ENCODE measurements at regions not wholly inside any gene's neighbourhood (a gene's known extent, or its start where the extent isn't known, plus 50 kb on each side); places are given as distances from the start of the nearest gene placed in this dataset.

GRCh38 chr6:80503660-80504059 lies 397.2 kb downstream of the BCKDHB start:
- Histone ChIP-seq H3K27me3 (ENCODE audit: insufficient read depth, low read depth, low read length) (no peaks in the 10 kb centered on the region), H3K9ac (ENCODE audit: low read length) (no peak overlapping the region), H3K27ac (ENCODE audit: low read length) (no peak overlapping the region), H3K9me2 (ENCODE audit: insufficient read depth, low read length) (no peaks in the 10 kb centered on the region), H3K9me3 (ENCODE audit: low read length) (no peaks in the 10 kb centered on the region), H2AFZ (ENCODE audit: low read depth, low read length) (no peak overlapping the region), H3K36me3 (ENCODE audit: insufficient read depth, low read length) (no peaks in the 10 kb centered on the region), H4K20me1 (ENCODE audit: insufficient read depth) (no peaks in the 10 kb centered on the region), H3K4me2 (ENCODE audit: low read length) (no peak overlapping the region), H3K4me3 (ENCODE audit: low read length) (no peak overlapping the region), H3F3A (ENCODE audit: insufficient read depth, low read length, poor library complexity, severe bottlenecking) (no peaks in the 10 kb centered on the region), H3K79me2 (replicated peaks; ENCODE audit: insufficient read depth, low read length) (no peaks in the 10 kb centered on the region)
- TF ChIP-seq RAD21 (conservative IDR thresholded peaks at IDR 0.05) (no peak), EZH2 (IDR thresholded peaks at IDR 0.05; ENCODE audit: borderline replicate concordance, insufficient read depth, low read length, poor library complexity, severe bottlenecking) (no peak), EP300 (conservative IDR thresholded peaks at IDR 0.05; ENCODE audit: poor library complexity, severe bottlenecking) (no peak)
- TF ChIP-seq, protein P1, sequence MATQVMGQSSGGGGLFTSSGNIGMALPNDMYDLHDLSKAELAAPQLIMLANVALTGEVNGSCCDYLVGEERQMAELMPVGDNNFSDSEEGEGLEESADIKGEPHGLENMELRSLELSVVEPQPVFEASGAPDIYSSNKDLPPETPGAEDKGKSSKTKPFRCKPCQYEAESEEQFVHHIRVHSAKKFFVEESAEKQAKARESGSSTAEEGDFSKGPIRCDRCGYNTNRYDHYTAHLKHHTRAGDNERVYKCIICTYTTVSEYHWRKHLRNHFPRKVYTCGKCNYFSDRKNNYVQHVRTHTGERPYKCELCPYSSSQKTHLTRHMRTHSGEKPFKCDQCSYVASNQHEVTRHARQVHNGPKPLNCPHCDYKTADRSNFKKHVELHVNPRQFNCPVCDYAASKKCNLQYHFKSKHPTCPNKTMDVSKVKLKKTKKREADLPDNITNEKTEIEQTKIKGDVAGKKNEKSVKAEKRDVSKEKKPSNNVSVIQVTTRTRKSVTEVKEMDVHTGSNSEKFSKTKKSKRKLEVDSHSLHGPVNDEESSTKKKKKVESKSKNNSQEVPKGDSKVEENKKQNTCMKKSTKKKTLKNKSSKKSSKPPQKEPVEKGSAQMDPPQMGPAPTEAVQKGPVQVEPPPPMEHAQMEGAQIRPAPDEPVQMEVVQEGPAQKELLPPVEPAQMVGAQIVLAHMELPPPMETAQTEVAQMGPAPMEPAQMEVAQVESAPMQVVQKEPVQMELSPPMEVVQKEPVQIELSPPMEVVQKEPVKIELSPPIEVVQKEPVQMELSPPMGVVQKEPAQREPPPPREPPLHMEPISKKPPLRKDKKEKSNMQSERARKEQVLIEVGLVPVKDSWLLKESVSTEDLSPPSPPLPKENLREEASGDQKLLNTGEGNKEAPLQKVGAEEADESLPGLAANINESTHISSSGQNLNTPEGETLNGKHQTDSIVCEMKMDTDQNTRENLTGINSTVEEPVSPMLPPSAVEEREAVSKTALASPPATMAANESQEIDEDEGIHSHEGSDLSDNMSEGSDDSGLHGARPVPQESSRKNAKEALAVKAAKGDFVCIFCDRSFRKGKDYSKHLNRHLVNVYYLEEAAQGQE (IDR thresholded peaks at IDR 0.05; ENCODE audit: borderline replicate concordance) = no peak

DNA sequence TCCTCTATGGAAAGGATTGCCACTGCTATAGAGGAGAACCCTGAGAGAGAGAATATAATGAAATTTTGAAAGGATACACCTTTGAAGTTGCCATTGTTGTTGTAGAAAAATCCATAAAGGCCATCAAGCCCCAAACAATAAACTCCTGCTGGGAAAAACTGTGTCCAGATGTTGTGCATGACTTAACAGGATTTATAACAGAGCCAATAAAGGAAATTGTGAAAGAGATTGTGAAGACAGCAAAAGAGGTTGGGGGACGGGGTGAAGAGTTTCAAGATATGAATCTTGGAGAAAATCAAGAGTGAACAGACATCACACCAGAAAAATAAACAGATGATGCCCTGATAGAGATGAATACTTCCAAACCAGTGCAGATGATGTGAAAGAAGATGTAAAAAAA lies 396.4 kb downstream of the BCKDHB start:
- H3F3A ChIP-seq (ENCODE audit: insufficient read depth, low read length, poor library complexity, severe bottlenecking) = no peaks in the 10 kb centered on the region
- H3K36me3 ChIP-seq (ENCODE audit: insufficient read depth, low read length) = no peaks in the 10 kb centered on the region
- H3K4me2 ChIP-seq (ENCODE audit: low read length) = no peak overlapping the region
- H3K27ac ChIP-seq (ENCODE audit: low read length) = no peak overlapping the region
- no peaks in the 10 kb centered on the region for H3K27me3 ChIP-seq (ENCODE audit: insufficient read depth, low read depth, low read length)
- H4K20me1 ChIP-seq (ENCODE audit: insufficient read depth) = no peaks in the 10 kb centered on the region
- no peak overlapping the region for H3K4me3 ChIP-seq (ENCODE audit: low read length)
- TF ChIP-seq POLR2AphosphoS5 (IDR thresholded peaks at IDR 0.05) (no peak), MXI1 (conservative IDR thresholded peaks at IDR 0.05; ENCODE audit: poor library complexity, severe bottlenecking) (no peak), EZH2 (IDR thresholded peaks at IDR 0.05; ENCODE audit: borderline replicate concordance, insufficient read depth, low read length, poor library complexity, severe bottlenecking) (no peak)
- H2AFZ ChIP-seq (ENCODE audit: low read depth, low read length) = no peak overlapping the region
- no peaks in the 10 kb centered on the region for H3K79me2 ChIP-seq (replicated peaks; ENCODE audit: insufficient read depth, low read length)
- no peaks in the 10 kb centered on the region for H3K9me3 ChIP-seq (ENCODE audit: low read length)
- H3K9ac ChIP-seq (ENCODE audit: low read length) = no peak overlapping the region
- no peaks in the 10 kb centered on the region for H3K9me2 ChIP-seq (ENCODE audit: insufficient read depth, low read length)

DNA sequence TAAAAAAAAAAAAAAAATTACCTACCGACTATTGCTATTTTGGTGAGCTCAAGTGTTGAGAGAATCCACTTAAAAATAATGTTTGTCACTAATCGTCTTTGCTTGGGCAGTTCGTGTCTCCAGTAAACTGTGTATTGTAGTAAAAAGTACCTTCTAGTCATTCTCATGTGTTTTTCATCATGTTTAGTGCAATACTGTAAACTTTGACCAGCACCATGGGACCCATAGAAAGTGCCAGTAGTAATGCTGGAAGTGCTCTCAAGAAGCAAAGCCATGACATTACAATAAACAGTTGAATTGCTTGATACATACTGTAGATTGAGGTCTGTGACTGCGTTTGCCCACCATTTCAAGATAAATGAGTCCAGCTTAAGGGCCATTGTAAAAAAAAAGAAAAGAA lies 395.2 kb downstream of the BCKDHB start:
- Histone ChIP-seq H3K79me2 (replicated peaks; ENCODE audit: insufficient read depth, low read length) (no peaks in the 10 kb centered on the region), H3K27ac (ENCODE audit: low read length) (no peak overlapping the region), H3K27me3 (ENCODE audit: insufficient read depth, low read depth, low read length) (no peaks in the 10 kb centered on the region), H3K4me3 (ENCODE audit: low read length) (no peak overlapping the region), H3K36me3 (ENCODE audit: insufficient read depth, low read length) (no peaks in the 10 kb centered on the region), H3K4me2 (ENCODE audit: low read length) (no peak overlapping the region), H3K9ac (ENCODE audit: low read length) (no peak overlapping the region), H4K20me1 (ENCODE audit: insufficient read depth) (no peaks in the 10 kb centered on the region), H3K9me3 (ENCODE audit: low read length) (no peaks in the 10 kb centered on the region), H3F3A (ENCODE audit: insufficient read depth, low read length, poor library complexity, severe bottlenecking) (no peaks in the 10 kb centered on the region), H2AFZ (ENCODE audit: low read depth, low read length) (no peak overlapping the region), H3K9me2 (ENCODE audit: insufficient read depth, low read length) (no peaks in the 10 kb centered on the region)
- TF ChIP-seq, protein P1 (IDR thresholded peaks at IDR 0.05; ENCODE audit: borderline replicate concordance) = no peak
- no peak for TF ChIP-seq EP300 (conservative IDR thresholded peaks at IDR 0.05; ENCODE audit: poor library complexity, severe bottlenecking)
- TF ChIP-seq RAD21 (conservative IDR thresholded peaks at IDR 0.05) = no peak
- TF ChIP-seq EZH2 (IDR thresholded peaks at IDR 0.05; ENCODE audit: borderline replicate concordance, insufficient read depth, low read length, poor library complexity, severe bottlenecking) = no peak
- TF ChIP-seq, protein P2, sequence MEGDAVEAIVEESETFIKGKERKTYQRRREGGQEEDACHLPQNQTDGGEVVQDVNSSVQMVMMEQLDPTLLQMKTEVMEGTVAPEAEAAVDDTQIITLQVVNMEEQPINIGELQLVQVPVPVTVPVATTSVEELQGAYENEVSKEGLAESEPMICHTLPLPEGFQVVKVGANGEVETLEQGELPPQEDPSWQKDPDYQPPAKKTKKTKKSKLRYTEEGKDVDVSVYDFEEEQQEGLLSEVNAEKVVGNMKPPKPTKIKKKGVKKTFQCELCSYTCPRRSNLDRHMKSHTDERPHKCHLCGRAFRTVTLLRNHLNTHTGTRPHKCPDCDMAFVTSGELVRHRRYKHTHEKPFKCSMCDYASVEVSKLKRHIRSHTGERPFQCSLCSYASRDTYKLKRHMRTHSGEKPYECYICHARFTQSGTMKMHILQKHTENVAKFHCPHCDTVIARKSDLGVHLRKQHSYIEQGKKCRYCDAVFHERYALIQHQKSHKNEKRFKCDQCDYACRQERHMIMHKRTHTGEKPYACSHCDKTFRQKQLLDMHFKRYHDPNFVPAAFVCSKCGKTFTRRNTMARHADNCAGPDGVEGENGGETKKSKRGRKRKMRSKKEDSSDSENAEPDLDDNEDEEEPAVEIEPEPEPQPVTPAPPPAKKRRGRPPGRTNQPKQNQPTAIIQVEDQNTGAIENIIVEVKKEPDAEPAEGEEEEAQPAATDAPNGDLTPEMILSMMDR (IDR thresholded peaks at IDR 0.05; ENCODE audit: poor library complexity, severe bottlenecking) = no peak
- TF ChIP-seq SMC3 (conservative IDR thresholded peaks at IDR 0.05; ENCODE audit: poor library complexity) = no peak
- TF ChIP-seq TAF1 (IDR thresholded peaks at IDR 0.05; ENCODE audit: low read depth) = no peak
- no peak for TF ChIP-seq MXI1 (conservative IDR thresholded peaks at IDR 0.05; ENCODE audit: poor library complexity, severe bottlenecking)
- TF ChIP-seq POLR2AphosphoS5 (IDR thresholded peaks at IDR 0.05) = no peak
